Kidney (tissue), 13 donors: ENCODE measurements at regions not wholly inside any gene's neighbourhood (a gene's known extent, or its start where the extent isn't known, plus 50 kb on each side); places are given as distances from the start of the nearest gene placed in this dataset.

ENCODE experiments used
- DNase-seq, 5 donors: peaks; one replicate each; pipeline ENCODE4 v3.0.0-alpha.2; 2013 to 2020
- FAIRE-seq: peaks from 2 replicates; lab custom pipeline; 2012; peaks lifted over from hg19 to GRCh38; lab: Jason Lieb, UNC
- H3K27ac ChIP-seq, 2 donors: one replicate each; pipeline ENCODE4 v1.7.0; 2013; ENCODE audit warnings: low read depth in 2 of 2, low read length in 2 of 2, inconsistent platforms in 1 of 2
- H3K27me3 ChIP-seq: one replicate; pipeline ENCODE4 v1.7.1; 2013; ENCODE audit warnings: low read length, inconsistent platforms; ENCODE audit not compliant: control insufficient read depth, insufficient read depth
- H3K36me3 ChIP-seq, 3 donors: one replicate each; pipeline versions ENCODE4 v1.7.0 to v1.7.1; 2013; ENCODE audit warnings: low read length in 3 of 3, control low read depth in 1 of 3, inconsistent platforms in 1 of 3; ENCODE audit not compliant: insufficient read depth in 3 of 3, control insufficient read depth in 2 of 3
- H3K4me1 ChIP-seq, 3 donors: one replicate each; pipeline versions ENCODE4 v1.7.0 to v1.7.1; 2013; ENCODE audit warnings: low read length in 3 of 3, inconsistent platforms in 1 of 3, low read depth in 1 of 3; ENCODE audit not compliant: control insufficient read depth in 2 of 3, insufficient read depth in 2 of 3
- H3K4me3 ChIP-seq, 3 donors: one replicate each; pipeline versions ENCODE4 v1.7.0 to v1.8.1; 2013; ENCODE audit warnings: low read length in 3 of 3, control low read depth in 1 of 3, inconsistent platforms in 1 of 3
- H3K9ac ChIP-seq, 3 donors: one replicate each; pipeline versions ENCODE4 v1.7.0 to v1.7.1; 2013; ENCODE audit warnings: low read length in 3 of 3, control low read depth in 1 of 3, inconsistent platforms in 1 of 3
- H3K9me3 ChIP-seq, 3 donors: one replicate each; pipeline versions ENCODE4 v1.7.0 to v1.7.1; 2013; ENCODE audit warnings: low read length in 3 of 3, control low read depth in 1 of 3, inconsistent platforms in 1 of 3; ENCODE audit not compliant: control insufficient read depth in 2 of 3, insufficient read depth in 1 of 3
- CTCF ChIP-seq: IDR thresholded peaks from 3 replicates; pipeline ENCODE4 v1.5.1; 2012; ENCODE audit warnings: mild to moderate bottlenecking, moderate library complexity, borderline replicate concordance; ENCODE audit not compliant: insufficient read depth; ENCODE audit errors: extremely low read depth
- intact Hi-C: fragments of 100-400 bp; cut with DNase I; formaldehyde crosslinking; loops from one replicate; pipeline ENCODE4 v1.11.1; 2022
- donor health status: control.
- donor health status: control.
- donor health status: control.
- donor health status: control.
- donor health status: control.
- donor health status: DM: yes; HTN: yes; CAD: no.
- donor health status: Normal renal cell carcinoma (clear cell type).

- Histone ChIP-seq H3K9ac (no peak overlapping the region), H3K9me3 (peaks cover 0 to 9% (median 0%) of the 10 kb centered on the region in 3 donors), H3K4me3 (no peak overlapping the region), H3K27me3 (peaks cover 2% of the 10 kb centered on the region), H3K36me3 (no peaks in the 10 kb centered on the region), H3K4me1 (no peaks in the 10 kb centered on the region), H3K27ac (no peak overlapping the region)
- no peak for TF ChIP-seq CTCF
- no peak for DNase-seq
- intact Hi-C loops: no loop called here
- FAIRE-seq: no peak
Observed at GRCh38 chr13:112172017-112172416, 105.1 kb downstream of the SOX1 start.

GRCh38 chr13:112172641-112173251 lies 105.8 kb downstream of the SOX1 start:
- DNase-seq (peak in 2 of 5 donors; percentile 26 to 35), FAIRE-seq (no peak)
- intact Hi-C loops: no loop called here

GRCh38 chr13:112174476-112175110 lies 107.6 kb downstream of the SOX1 start:
- Histone ChIP-seq H3K9me3 (peaks cover 0 to 9% (median 0%) of the 10 kb centered on the region in 3 donors), H3K4me3 (no peak overlapping the region), H3K4me1 (no peaks in the 10 kb centered on the region), H3K9ac (no peak overlapping the region), H3K27ac (no peak overlapping the region), H3K27me3 (peaks cover 2% of the 10 kb centered on the region), H3K36me3 (no peaks in the 10 kb centered on the region)
- intact Hi-C loops: no loop called here
- FAIRE-seq: no peak
- DNase-seq: no peak
- TF ChIP-seq CTCF: no peak

More at GRCh38 chr13:112172641-112173251, 105.8 kb downstream of the SOX1 start:
- TF ChIP-seq CTCF: no peak
- H3K27ac ChIP-seq: no peak overlapping the region
- H3K4me3 ChIP-seq: no peak overlapping the region
- H3K36me3 ChIP-seq: no peaks in the 10 kb centered on the region
- no peak overlapping the region for H3K9ac ChIP-seq
- H3K9me3 ChIP-seq: peaks cover 0 to 9% (median 0%) of the 10 kb centered on the region in 3 donors
- no peaks in the 10 kb centered on the region for H3K4me1 ChIP-seq
- H3K27me3 ChIP-seq: peaks cover 2% of the 10 kb centered on the region
